Type B pancreatic cell (in vitro differentiated cells): ENCODE measurements at regions not wholly inside any gene's neighbourhood (a gene's known extent, or its start where the extent isn't known, plus 50 kb on each side); places are given as distances from the start of the nearest gene placed in this dataset.

Experiments used
- DNase-seq: peaks from one replicate; pipeline ENCODE4 v3.0.0; 2021; ENCODE audit warnings: mixed read lengths; ENCODE audit not compliant: unreplicated experiment; ENCODE audit errors: extremely low spot score
- H3K27ac Mint-ChIP-seq: 2 replicates; pipeline ENCODE4 v1.8.0; 2021; ENCODE audit warnings: mild to moderate bottlenecking, mixed read lengths
- H3K27me3 Mint-ChIP-seq: 2 replicates; pipeline ENCODE4 v1.8.0; 2021; ENCODE audit warnings: mixed read lengths
- H3K36me3 Mint-ChIP-seq: 2 replicates; pipeline ENCODE4 v1.8.0; 2021; ENCODE audit warnings: mixed read lengths
- H3K4me1 Mint-ChIP-seq: one replicate; pipeline ENCODE4 v1.8.0; 2021; ENCODE audit warnings: mixed read lengths; ENCODE audit not compliant: unreplicated experiment
- H3K4me3 Mint-ChIP-seq: 2 replicates; pipeline ENCODE4 v1.8.0; 2021; ENCODE audit warnings: mild to moderate bottlenecking, mixed read lengths
- H3K9me3 Mint-ChIP-seq: 2 replicates; pipeline ENCODE4 v1.8.0; 2021; ENCODE audit warnings: mixed read lengths
- CTCF ChIP-seq: fragments of 200-600 bp; sonication (generic); conservative IDR thresholded peaks from 2 replicates; pipeline ENCODE4 v1.5.0; 2021; ENCODE audit warnings: antibody characterized with exemption, mild to moderate bottlenecking

GRCh38 chr6:43897571-43898302, 127.7 kb downstream of the VEGFA start:
- Mint-ChIP-seq H3K27ac (no peak overlapping the region), H3K4me3 (no peak overlapping the region), H3K9me3 (no peaks in the 10 kb centered on the region), H3K4me1 (peaks cover 20% of the 10 kb centered on the region), H3K36me3 (no peaks in the 10 kb centered on the region), H3K27me3 (peaks cover 3% of the 10 kb centered on the region)
- DNase-seq, result no peak
- no peak for TF ChIP-seq CTCF

- Mint-ChIP-seq H3K36me3 (no peaks in the 10 kb centered on the region), H3K27ac (no peak overlapping the region), H3K27me3 (peaks cover 10% of the 10 kb centered on the region), H3K4me1 (peaks cover 17% of the 10 kb centered on the region), H3K9me3 (no peaks in the 10 kb centered on the region), H3K4me3 (no peak overlapping the region)
- no peak for DNase-seq
- no peak for TF ChIP-seq CTCF
These were observed 126.6 kb downstream of the VEGFA start for GRCh38 chr6:43896329-43897255.

DNA sequence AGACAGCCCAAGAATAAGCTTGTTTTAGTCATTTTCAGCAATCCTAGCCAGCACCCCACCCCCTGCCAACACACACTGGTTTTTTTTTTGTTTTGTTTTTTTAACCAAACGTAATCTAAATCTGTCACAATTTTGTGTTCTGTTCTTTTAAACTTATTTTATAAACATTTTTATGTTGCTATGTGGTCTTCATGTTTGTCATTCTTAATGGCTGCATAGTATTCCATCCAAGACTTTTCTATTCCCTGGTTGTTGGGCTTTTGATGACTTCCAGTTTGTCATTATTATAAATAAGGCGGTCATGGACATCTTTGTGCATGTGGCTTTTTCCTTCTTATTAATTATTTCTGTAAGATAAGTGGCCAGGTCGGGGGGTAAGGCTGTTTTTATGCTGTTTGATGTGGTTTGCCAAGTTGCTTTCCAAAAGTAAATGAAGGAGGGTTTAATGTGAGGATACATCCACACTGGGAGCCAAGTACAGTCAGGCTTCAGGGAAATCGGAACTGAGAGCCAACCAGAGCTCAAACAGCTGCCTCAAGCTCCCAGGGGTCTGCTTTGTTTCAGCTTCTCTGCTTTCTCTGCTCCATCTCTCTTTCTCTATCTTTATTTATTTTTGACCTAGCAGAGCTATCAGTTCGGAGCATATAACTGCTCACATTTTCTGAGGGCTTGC, 125.8 kb downstream of the VEGFA start:
- peaks cover 14% of the 10 kb centered on the region for H3K4me1 Mint-ChIP-seq
- no peaks in the 10 kb centered on the region for H3K9me3 Mint-ChIP-seq
- no peak for DNase-seq
- no peak overlapping the region for H3K27ac Mint-ChIP-seq
- no peaks in the 10 kb centered on the region for H3K36me3 Mint-ChIP-seq
- peaks cover 15% of the 10 kb centered on the region for H3K27me3 Mint-ChIP-seq
- no peak for TF ChIP-seq CTCF
- H3K4me3 Mint-ChIP-seq, result no peak overlapping the region

GRCh38 chr6:43893073-43893472, 123.1 kb downstream of the VEGFA start:
- H3K4me3 Mint-ChIP-seq, result no peak overlapping the region
- no peak overlapping the region for H3K27ac Mint-ChIP-seq
- no peaks in the 10 kb centered on the region for H3K9me3 Mint-ChIP-seq
- TF ChIP-seq CTCF, result no peak
- H3K4me1 Mint-ChIP-seq, result peaks cover 11% of the 10 kb centered on the region
- DNase-seq, result no peak
- peaks cover 15% of the 10 kb centered on the region for H3K27me3 Mint-ChIP-seq
- no peaks in the 10 kb centered on the region for H3K36me3 Mint-ChIP-seq

DNA sequence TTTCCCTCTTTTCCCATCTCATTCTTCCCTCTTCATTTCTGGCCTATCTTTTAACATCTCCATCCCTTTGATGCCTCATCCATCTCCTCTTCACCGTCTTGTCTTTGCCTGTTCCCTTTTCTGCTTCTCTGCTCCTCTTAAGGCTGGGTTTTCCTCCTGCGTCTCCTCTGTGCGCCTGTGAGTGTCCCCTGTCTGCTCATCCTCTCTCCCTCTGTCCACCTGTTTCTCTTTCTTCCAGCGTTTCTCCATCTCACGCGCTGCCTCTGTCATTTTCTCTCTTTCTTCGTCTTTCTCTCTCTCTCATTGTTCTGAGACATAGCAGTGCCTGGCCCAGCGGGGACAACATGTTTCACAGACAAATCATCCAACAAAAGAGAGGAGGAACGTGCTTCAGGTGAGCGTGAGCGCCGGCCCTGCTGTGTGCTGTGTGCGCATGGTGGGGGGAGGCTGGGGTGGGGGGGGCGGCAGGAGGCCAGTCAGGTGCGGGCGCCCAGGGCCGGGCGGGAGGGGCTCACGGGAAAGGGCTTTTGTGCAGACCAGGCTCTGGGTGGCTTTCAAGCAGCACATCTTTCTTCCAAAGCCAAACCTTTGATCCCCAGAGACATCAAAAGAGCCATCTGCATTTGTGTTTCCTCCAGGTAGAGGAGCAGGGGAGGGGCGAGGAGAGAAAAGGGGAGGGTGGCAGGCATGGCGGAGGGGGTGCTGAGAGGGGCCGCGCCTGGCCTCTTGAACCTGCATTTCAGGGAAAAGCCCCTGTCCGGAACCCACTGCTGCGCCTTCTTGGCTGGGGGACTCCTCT, 121.3 kb downstream of the VEGFA start:
- peak overlapping the region; percentile 41 for H3K27ac Mint-ChIP-seq
- no peaks in the 10 kb centered on the region for H3K9me3 Mint-ChIP-seq
- H3K36me3 Mint-ChIP-seq, result no peaks in the 10 kb centered on the region
- peaks cover 12% of the 10 kb centered on the region for H3K27me3 Mint-ChIP-seq
- H3K4me3 Mint-ChIP-seq, result peak overlapping the region; percentile 24
- no peak for DNase-seq
- TF ChIP-seq CTCF, result no peak
- peaks cover 11% of the 10 kb centered on the region for H3K4me1 Mint-ChIP-seq
